ENCODE measurements at regions not wholly inside any gene's neighbourhood (a gene's known extent, or its start where the extent isn't known, plus 50 kb on each side); places are given as distances from the start of the nearest gene placed in this dataset.
A peak's percentile ranks its signal among the peaks of the same experiment; 100 is the strongest.

GRCh38 chr12:24083838-24084237 lies 134.4 kb upstream of the SOX5 start:
- no peak for DNase-seq (ENCODE audit: low read depth)

GRCh38 chr12:24081606-24082005 lies 132.1 kb upstream of the SOX5 start:
- DNase-seq (ENCODE audit: low read depth): peak; percentile 8

DNA sequence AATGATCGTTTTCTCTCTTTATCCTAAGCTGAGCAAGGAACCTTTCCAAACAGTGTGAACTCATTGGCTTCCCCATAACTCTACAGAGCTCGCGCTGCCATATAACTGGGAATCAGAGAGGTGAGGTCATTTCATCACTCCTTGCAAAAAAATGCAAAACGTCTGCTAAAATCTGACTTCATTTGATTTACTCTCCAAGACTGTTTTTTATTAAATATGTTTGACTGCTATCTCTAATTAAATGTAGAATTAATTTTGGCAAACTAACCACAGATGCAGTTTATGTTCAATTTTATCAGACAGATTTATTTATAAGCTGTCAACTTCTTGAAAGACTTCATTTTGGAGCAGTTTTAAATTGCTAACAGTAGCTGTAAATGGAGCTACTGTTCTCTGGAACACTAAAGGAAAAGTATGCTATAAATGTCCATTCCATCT lies 131.6 kb upstream of the SOX5 start:
- DNase-seq (ENCODE audit: low read depth): no peak

DNA sequence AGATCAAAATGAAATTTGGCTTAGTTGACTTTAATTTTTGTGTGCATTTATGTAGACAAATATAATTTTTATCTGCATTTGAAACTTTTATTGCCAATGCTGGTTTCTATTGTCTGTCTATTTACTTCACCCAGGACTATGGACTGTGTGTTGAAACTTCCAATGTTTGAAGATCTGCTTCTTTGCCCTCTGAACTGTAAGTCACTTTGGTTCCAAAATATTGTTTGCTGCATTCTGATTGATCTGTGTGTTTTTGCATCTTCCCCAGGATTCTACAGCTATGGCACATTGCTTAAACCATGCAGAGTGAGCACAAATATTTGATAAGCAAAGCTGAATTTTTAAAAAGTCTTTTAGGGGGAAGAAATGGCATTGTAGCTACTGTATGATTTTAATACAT lies 131.0 kb upstream of the SOX5 start:
- DNase-seq (ENCODE audit: low read depth): no peak

DNA sequence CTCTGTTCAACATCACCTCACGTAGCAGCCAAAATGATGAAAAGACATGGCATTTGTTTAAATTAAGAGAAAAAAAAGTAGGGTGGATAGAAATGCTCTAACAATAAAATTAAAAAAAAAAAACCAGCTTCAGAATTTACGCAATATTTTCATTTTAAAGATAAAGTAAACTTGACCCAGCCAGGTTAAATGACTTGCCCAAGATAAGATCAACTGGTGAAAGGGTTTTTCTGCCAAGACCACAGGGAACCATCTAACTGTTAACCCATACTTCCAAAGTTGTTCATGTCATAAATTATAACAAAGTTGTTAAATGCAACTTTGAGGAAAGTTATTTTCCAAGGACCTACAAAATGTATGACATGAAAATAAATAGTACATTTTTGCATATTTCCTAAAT lies 129.6 kb upstream of the SOX5 start:
- no peak for DNase-seq (ENCODE audit: low read depth)

GRCh38 chr12:24078318-24078765 lies 128.9 kb upstream of the SOX5 start:
- no peak for DNase-seq (ENCODE audit: low read depth)

- no peak for DNase-seq (ENCODE audit: low read depth)
Observed at GRCh38 chr12:24077161-24077560, 127.7 kb upstream of the SOX5 start.

- no peak for DNase-seq (ENCODE audit: low read depth)
Observed at GRCh38 chr12:24075650-24076049, 126.2 kb upstream of the SOX5 start.

GRCh38 chr12:24073170-24073810 lies 123.8 kb upstream of the SOX5 start:
- no peak for DNase-seq (ENCODE audit: low read depth)

- DNase-seq (ENCODE audit: low read depth): no peak
Observed at GRCh38 chr12:24072302-24072701, 122.8 kb upstream of the SOX5 start.

DNA sequence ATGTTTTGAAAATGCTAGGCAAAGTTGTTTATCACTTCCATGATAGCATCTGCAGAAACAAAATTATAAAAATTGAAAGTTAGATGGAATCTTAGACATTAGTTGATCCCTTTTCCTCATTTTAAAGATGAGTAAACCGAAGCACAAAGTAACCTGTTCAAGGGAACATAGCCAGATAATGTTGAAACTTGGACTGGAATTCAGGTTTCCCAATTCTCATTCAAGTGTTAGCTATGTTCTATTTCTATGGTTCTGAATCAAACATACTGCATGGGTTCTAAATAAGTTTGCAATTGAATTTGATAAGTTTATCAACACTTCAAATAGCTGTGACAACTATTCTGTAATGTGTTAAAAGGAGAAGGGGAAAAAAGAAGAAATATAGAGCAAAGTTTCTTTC lies 122.4 kb upstream of the SOX5 start:
- no peak for DNase-seq (ENCODE audit: low read depth)

DNA sequence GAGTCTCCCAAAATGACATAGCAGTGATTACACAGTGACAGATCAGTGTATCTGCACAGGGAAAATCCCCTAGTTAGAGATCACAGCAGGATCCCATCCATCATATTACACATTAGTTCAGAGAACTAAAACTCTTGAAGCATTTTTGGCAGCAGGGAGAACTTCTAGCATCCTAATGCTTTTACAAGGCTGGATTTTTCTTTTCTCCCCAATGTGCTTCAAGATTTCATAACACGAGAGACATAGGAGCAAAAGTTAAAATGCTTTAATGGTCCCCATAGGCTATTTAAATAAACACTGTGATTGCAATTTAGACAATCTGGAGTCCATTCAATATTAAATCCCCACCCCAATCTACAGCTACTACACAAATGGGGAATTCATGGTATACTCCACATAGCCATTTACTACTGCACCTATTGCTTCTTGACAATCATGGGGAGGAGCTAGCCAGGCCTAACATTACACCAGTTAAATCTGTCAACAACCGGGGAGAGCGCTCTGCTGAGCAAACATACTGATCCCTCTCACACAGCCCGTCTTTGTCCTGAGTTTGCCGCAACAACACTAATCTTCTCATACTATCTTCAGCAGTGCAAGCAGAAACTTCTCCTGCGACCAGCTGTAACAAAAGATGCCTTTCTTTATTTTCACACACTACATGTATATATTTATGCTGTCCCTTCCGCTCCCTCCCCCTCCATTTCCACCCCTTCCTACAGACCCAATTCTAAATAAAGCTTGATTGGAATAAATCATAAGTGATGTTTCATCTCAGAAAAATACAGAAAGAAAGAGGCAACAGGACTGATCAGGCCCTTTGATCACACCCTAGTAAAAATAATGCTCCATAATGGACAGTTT lies 120.3 kb upstream of the SOX5 start:
- DNase-seq (ENCODE audit: low read depth): peak; percentile 27

DNA sequence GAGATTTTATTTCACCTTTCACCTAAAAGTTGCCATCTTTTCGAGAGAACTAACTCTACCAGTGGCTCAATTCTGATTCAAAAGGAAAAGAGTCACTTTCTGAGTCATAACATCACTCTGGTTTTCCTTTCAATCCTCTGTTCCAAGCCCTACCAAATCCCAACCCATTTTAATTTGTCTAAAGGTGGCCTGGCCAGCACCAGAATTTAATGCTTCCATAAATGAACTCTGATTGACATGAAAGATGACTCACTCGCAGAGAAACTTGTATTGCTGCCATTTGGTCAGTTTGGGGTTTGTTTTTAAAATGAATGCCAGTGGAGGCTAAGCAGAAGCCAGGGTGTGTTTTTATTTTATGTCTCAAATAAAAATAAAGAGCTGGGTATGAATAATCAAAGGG lies 117.4 kb upstream of the SOX5 start:
- DNase-seq (ENCODE audit: low read depth): peak; percentile 52

DNA sequence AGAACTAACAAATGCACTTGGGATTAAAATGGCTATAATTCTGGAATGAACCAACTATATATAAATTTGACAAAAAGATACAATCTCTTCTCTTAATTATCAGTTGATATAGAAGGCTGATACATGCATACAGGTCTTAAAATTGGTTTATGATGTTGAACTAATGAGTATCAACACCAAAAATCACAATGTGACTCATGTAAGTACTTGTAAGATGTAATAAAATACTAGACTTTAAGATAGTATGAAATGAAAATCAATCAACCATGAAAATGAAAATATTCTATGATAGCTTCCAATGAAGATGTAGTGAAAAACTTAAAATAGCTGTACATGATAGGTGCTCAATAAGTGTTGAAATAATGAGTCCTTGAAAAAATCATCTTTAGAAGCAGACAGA lies 116.6 kb upstream of the SOX5 start:
- DNase-seq (ENCODE audit: low read depth): no peak

DNA sequence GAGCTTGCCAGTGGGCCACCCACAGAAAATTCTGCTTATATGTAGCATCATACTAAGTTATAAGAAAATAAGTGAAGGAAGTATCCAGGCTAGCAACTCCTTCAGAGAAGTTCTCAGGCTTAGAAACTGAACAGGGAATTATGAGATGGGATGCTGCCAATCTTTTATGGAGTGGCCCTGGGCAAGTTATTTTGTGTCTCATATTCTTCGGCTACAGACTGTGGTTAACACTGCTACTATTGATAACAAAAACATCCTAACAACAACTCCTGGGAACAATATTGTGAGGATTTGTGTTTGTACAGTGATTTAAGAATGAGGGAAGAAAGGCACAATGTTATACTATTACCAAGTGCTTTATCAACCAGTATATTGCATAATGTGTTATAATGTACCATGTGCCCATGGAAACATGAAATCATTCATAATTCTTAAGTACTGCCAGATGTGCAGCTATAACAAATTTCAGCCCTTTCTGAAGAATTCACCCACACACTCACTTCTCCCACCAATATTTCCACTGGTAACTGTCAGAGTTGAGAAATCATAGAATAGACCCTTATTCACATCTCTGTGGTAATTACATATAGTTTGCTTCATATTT lies 113.3 kb upstream of the SOX5 start:
- peak; percentile 32 for DNase-seq (ENCODE audit: low read depth)

DNA sequence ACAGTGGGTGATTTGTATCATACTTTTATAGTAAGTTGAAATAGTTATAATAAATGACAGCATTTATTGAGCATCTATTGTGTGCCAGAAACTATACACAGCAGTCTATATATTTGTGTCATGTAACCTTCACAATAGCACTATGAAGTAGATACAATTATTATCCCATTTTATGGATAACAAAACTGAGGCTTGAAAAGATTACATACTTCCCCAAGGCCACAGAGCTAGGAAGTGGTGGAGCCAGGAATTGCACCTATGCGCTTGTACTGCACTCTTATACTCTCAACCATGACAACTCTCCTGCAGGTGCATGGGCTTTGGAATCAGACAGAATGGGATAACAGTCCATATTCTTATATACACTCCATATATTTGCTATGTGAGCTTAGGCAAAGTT lies 110.6 kb upstream of the SOX5 start:
- DNase-seq (ENCODE audit: low read depth): no peak

- no peak for DNase-seq (ENCODE audit: low read depth)
Observed at GRCh38 chr12:24057920-24058476, 108.5 kb upstream of the SOX5 start.

- DNase-seq (ENCODE audit: low read depth): no peak
Observed at GRCh38 chr12:24055747-24056146, 106.3 kb upstream of the SOX5 start.

- DNase-seq (ENCODE audit: low read depth): no peak
Observed at GRCh38 chr12:24054416-24054815, 104.9 kb upstream of the SOX5 start.

DNA sequence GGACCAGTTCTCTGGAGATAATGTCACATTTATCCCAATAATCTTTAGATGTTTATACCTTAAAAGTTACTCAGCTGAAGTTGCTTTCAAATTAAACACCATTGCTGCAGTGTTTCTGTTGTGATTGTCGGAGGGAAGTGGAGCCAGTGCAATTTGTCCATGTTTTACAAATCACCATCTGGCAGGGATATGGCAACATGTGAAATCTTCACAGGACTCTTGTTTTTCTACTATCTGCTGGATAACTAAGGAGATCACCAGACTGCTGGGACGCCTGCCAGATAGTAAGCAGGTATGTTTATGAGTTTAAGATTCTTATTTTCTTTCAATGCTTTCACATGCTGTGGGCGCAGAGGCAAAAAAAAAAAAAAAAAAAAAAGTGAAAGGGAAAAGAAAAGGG lies 100.3 kb upstream of the SOX5 start:
- DNase-seq (ENCODE audit: low read depth): no peak

DNA sequence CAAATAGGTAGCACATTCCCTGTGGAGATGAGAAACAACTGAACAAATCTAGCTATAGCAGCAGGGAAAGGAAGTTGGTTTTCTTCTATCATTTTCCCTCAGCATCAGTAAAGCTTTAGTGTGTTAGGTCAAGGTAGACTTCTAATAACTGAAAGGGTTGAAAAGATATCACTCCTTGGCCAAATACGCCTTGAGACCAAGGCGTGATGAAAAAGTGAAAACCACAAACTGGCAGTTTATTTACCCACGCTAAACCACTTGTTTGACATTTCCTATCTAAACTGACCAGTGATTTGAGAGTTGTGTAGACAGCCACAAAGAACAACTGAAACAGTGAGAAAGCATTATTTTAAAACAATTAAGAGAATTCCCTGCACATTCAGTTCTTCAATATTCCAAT lies 99.6 kb upstream of the SOX5 start:
- no peak for DNase-seq (ENCODE audit: low read depth)

GRCh38 chr12:24048446-24048845 lies 99.0 kb upstream of the SOX5 start:
- no peak for DNase-seq (ENCODE audit: low read depth)

GRCh38 chr12:24047326-24047725 lies 97.9 kb upstream of the SOX5 start:
- DNase-seq (ENCODE audit: low read depth): no peak
